DND-41 (cell line): ENCODE measurements at regions not wholly inside any gene's neighbourhood (a gene's known extent, or its start where the extent isn't known, plus 50 kb on each side); places are given as distances from the start of the nearest gene placed in this dataset.

Source experiments
- EZH2 ChIP-seq: IDR thresholded peaks from 3 replicates; pipeline ENCODE4 v1.6.1; 2012; ENCODE audit warnings: borderline replicate concordance, low read depth, mild to moderate bottlenecking, moderate library complexity, low read length, inconsistent platforms; ENCODE audit not compliant: severe bottlenecking
- TF ChIP-seq, protein P1 (sequence below): IDR thresholded peaks from 2 replicates; pipeline ENCODE4 v1.5.1; 2012; ENCODE audit warnings: borderline replicate concordance, low read length, moderate library complexity, mild to moderate bottlenecking; ENCODE audit not compliant: poor library complexity, severe bottlenecking; ENCODE audit errors: extremely low read depth

DNA sequence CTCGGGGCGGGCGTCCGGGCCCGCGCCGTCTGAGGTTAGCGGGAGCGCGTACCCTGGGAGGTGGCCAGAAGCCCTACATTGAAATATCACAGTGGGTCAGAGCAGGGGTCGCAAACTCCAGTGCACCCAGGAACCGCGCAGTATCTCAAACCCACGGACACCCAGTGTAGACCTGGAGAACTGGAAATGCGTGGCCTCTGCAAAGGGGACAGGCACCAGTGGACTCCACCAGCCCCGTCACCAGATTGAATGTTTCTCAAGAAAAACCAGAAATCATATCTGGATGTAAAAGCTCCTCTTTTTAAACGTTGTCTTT is 117.6 kb upstream of the SMIM23 start:
- TF ChIP-seq EZH2, result no peak
- TF ChIP-seq, protein P1, sequence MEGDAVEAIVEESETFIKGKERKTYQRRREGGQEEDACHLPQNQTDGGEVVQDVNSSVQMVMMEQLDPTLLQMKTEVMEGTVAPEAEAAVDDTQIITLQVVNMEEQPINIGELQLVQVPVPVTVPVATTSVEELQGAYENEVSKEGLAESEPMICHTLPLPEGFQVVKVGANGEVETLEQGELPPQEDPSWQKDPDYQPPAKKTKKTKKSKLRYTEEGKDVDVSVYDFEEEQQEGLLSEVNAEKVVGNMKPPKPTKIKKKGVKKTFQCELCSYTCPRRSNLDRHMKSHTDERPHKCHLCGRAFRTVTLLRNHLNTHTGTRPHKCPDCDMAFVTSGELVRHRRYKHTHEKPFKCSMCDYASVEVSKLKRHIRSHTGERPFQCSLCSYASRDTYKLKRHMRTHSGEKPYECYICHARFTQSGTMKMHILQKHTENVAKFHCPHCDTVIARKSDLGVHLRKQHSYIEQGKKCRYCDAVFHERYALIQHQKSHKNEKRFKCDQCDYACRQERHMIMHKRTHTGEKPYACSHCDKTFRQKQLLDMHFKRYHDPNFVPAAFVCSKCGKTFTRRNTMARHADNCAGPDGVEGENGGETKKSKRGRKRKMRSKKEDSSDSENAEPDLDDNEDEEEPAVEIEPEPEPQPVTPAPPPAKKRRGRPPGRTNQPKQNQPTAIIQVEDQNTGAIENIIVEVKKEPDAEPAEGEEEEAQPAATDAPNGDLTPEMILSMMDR, result no peak
